H9 (cell line): ENCODE measurements at regions not wholly inside any gene's neighbourhood (a gene's known extent, or its start where the extent isn't known, plus 50 kb on each side); places are given as distances from the start of the nearest gene placed in this dataset.

Experiments
- DNase-seq: peaks from one replicate; pipeline ENCODE4 v3.0.0-alpha.2; 2017
- H2AFZ ChIP-seq: one replicate; pipeline ENCODE4 v1.6.1; 2013; ENCODE audit warnings: mild to moderate bottlenecking, low read length, control low read depth, moderate library complexity
- H2AK5ac ChIP-seq: 2 replicates; pipeline ENCODE4 v1.6.1; 2013; ENCODE audit warnings: low read length, control low read depth, mixed read lengths; ENCODE audit not compliant: insufficient read length
- H2BK120ac ChIP-seq: one replicate; pipeline ENCODE4 v1.6.1; 2013; ENCODE audit warnings: low read depth, mild to moderate bottlenecking, low read length, control low read depth, inconsistent platforms; ENCODE audit not compliant: poor library complexity, severe bottlenecking
- H2BK12ac ChIP-seq: 2 replicates; pipeline ENCODE4 v1.6.1; 2013; ENCODE audit warnings: low read length, control low read depth, mixed read lengths, low read depth; ENCODE audit not compliant: insufficient read length
- H2BK15ac ChIP-seq: 2 replicates; pipeline ENCODE4 v1.6.1; 2013; ENCODE audit warnings: low read depth, low read length, control low read depth
- H2BK20ac ChIP-seq: one replicate; pipeline ENCODE4 v1.6.1; 2013; ENCODE audit warnings: low read depth, mild to moderate bottlenecking, low read length, control low read depth, inconsistent platforms; ENCODE audit not compliant: poor library complexity, severe bottlenecking
- H2BK5ac ChIP-seq: 2 replicates; pipeline ENCODE4 v1.6.1; 2013; ENCODE audit warnings: low read length, control low read depth, mixed read lengths; ENCODE audit not compliant: insufficient read length
- H3K14ac ChIP-seq: 2 replicates; pipeline ENCODE4 v1.6.1; 2013; ENCODE audit warnings: low read length, control low read depth; ENCODE audit not compliant: insufficient read depth
- H3K18ac ChIP-seq: 2 replicates; pipeline ENCODE4 v1.6.1; 2013; ENCODE audit warnings: low read depth, mild to moderate bottlenecking, mixed read lengths, low read length, control low read depth; ENCODE audit not compliant: insufficient read length
- H3K23ac ChIP-seq: 2 replicates; pipeline ENCODE4 v1.6.1; 2013; ENCODE audit warnings: low read length, control low read depth, mixed read lengths, low read depth; ENCODE audit not compliant: insufficient read length
- H3K23me2 ChIP-seq: 2 replicates; pipeline ENCODE4 v1.6.1; 2013; ENCODE audit warnings: low read depth, mild to moderate bottlenecking, mixed read lengths, low read length, control low read depth; ENCODE audit not compliant: insufficient read length, poor library complexity, severe bottlenecking
- H3K27ac ChIP-seq: 2 replicates; pipeline ENCODE4 v1.5.1; 2013; ENCODE audit warnings: low read length, control low read depth, mixed read lengths, low read depth; ENCODE audit not compliant: insufficient read length
- H3K27me3 ChIP-seq: 2 replicates; pipeline ENCODE4 v1.6.1; 2013; ENCODE audit warnings: low read length, control low read depth, inconsistent platforms; ENCODE audit not compliant: insufficient read depth
- H3K4ac ChIP-seq: 2 replicates; pipeline ENCODE4 v1.6.1; 2013; ENCODE audit warnings: low read depth, mild to moderate bottlenecking, control low read depth, inconsistent platforms, low read length, moderate library complexity
- H3K4me1 ChIP-seq: 2 replicates; pipeline ENCODE4 v1.6.1; 2013; ENCODE audit warnings: low read length, control low read depth, inconsistent platforms; ENCODE audit not compliant: insufficient read depth
- H3K4me2 ChIP-seq: 2 replicates; pipeline ENCODE4 v1.6.1; 2013; ENCODE audit warnings: low read length, control low read depth, mixed read lengths; ENCODE audit not compliant: insufficient read length, insufficient read depth
- H3K56ac ChIP-seq: 2 replicates; pipeline ENCODE4 v1.6.1; 2013; ENCODE audit warnings: low read depth, mild to moderate bottlenecking, mixed read lengths, low read length, control low read depth; ENCODE audit not compliant: insufficient read length
- H3K79me1 ChIP-seq: 2 replicates; pipeline ENCODE4 v1.6.1; 2013; ENCODE audit warnings: low read depth, mild to moderate bottlenecking, moderate library complexity, low read length, control low read depth, inconsistent platforms; ENCODE audit not compliant: insufficient read depth, poor library complexity, severe bottlenecking
- H3K79me2 ChIP-seq: 2 replicates; pipeline ENCODE4 v1.6.1; 2013; ENCODE audit warnings: low read length, control low read depth, inconsistent platforms; ENCODE audit not compliant: insufficient read depth
- H3K9ac ChIP-seq: 2 replicates; pipeline ENCODE4 v1.6.1; 2013; ENCODE audit warnings: low read length, control low read depth, mixed read lengths; ENCODE audit not compliant: insufficient read length; ENCODE audit errors: extremely low read depth
- H3K9me3 ChIP-seq: one replicate; pipeline ENCODE4 v1.6.1; 2013; ENCODE audit warnings: low read depth, low read length, inconsistent platforms; ENCODE audit not compliant: control insufficient read depth
- H3T11ph ChIP-seq: one replicate; pipeline ENCODE4 v1.6.1; 2013; ENCODE audit warnings: mild to moderate bottlenecking, low read length, control low read depth, inconsistent platforms
- H4K20me1 ChIP-seq: one replicate; pipeline ENCODE4 v1.6.1; 2013; ENCODE audit not compliant: control insufficient read depth, insufficient read length, insufficient read depth
- H4K5ac ChIP-seq: 2 replicates; pipeline ENCODE4 v1.6.1; 2013; ENCODE audit warnings: low read depth, mild to moderate bottlenecking, mixed read lengths, low read length, control low read depth; ENCODE audit not compliant: insufficient read length
- H4K8ac ChIP-seq: replicated peaks from 2 replicates; pipeline ENCODE4 v1.6.1; 2013; ENCODE audit warnings: low read length, control low read depth, mixed read lengths, low read depth; ENCODE audit not compliant: insufficient read length
- H4K91ac ChIP-seq: 2 replicates; pipeline ENCODE4 v1.6.1; 2013; ENCODE audit warnings: low read depth, mild to moderate bottlenecking, moderate library complexity, mixed read lengths, low read length, control low read depth; ENCODE audit not compliant: insufficient read length
- H3K27ac Mint-ChIP-seq, 3 experiments: 2 replicates in 2 of 3; 3 replicates in 1 of 3; pipeline ENCODE4 v1.8.0; 2020 to 2021; ENCODE audit warnings: mixed read lengths in 3 of 3, mild to moderate bottlenecking in 1 of 3, moderate library complexity in 1 of 3
- H3K27me3 Mint-ChIP-seq: 2 replicates; pipeline ENCODE4 v1.8.0; 2021; ENCODE audit warnings: low read depth, mild to moderate bottlenecking, moderate library complexity, mixed read lengths
- H3K36me3 Mint-ChIP-seq, 3 experiments: 2 replicates in 2 of 3; 3 replicates in 1 of 3; pipeline ENCODE4 v1.8.0; 2020 to 2021; ENCODE audit warnings: low read depth in 3 of 3, mixed read lengths in 3 of 3; ENCODE audit not compliant: insufficient read depth in 1 of 3
- H3K4me1 Mint-ChIP-seq, 2 experiments: 2 replicates each; pipeline ENCODE4 v1.8.0; 2020; ENCODE audit warnings: mixed read lengths in 2 of 2
- H3K4me3 Mint-ChIP-seq, 2 experiments: 2 replicates in 1 of 2; 3 replicates in 1 of 2; pipeline ENCODE4 v1.8.0; 2020 to 2021; ENCODE audit warnings: mild to moderate bottlenecking in 2 of 2, mixed read lengths in 2 of 2, moderate library complexity in 1 of 2
- H3K9me3 Mint-ChIP-seq, 2 experiments: 2 replicates in 1 of 2; 3 replicates in 1 of 2; pipeline ENCODE4 v1.8.0; 2020; ENCODE audit warnings: mild to moderate bottlenecking in 2 of 2, mixed read lengths in 2 of 2, moderate library complexity in 1 of 2
- WGBS: extraction: QIAGEN DNeasy Blood & Tissue Kit; methylation state at CpG from one replicate; pipeline ENCODE4 v1.1.7; 2013; ENCODE audit warnings: missing lambda C conversion rate, low lambda C conversion rate, mixed read lengths; ENCODE audit not compliant: insufficient read length; ENCODE audit errors: extremely low coverage; 5-methylcytosine and 5-hydroxymethylcytosine counted together
- TF ChIP-seq, protein P1 (sequence below): fragments of 200-600 bp; sonication (generic); conservative IDR thresholded peaks from 3 replicates; pipeline ENCODE4 v1.8.0; 2021; ENCODE audit warnings: antibody characterized with exemption, mild to moderate bottlenecking

DNA sequence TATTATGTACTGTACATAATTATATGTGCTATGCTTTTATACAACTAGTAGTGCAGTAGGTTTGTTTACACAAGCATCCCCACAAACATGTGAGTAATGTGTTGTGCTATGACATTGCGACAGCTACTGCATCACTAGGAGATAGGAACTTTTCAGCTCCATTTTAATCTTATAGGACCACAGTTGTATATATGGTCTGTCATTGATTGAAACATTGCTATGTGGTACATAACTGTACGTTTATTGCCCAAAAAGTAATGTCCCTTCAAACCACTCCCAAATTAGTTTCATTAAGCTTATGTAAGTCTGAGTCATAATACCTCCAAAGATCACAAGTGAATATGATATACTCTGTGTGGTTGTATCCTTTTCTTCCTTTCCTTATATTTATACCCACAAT is 183.2 kb upstream of the POT1 start:
- no peak overlapping the region for H3K18ac ChIP-seq
- peaks cover 10 to 16% of the 10 kb centered on the region in 2 experiments; a peak in 4 of 5 replicates for H3K9me3 Mint-ChIP-seq
- no peaks in the 10 kb centered on the region for H3K27me3 ChIP-seq
- no peak overlapping the region for H3T11ph ChIP-seq
- no peaks in the 10 kb centered on the region for H3K27me3 Mint-ChIP-seq
- H3K23me2 ChIP-seq = no peaks in the 10 kb centered on the region
- DNase-seq = no peak
- no peaks in the 10 kb centered on the region for H3K79me1 ChIP-seq
- no peak overlapping the region for H2AFZ ChIP-seq
- H3K14ac ChIP-seq = no peak overlapping the region
- H3K4me2 ChIP-seq = no peak overlapping the region
- H4K5ac ChIP-seq = no peak overlapping the region
- no peak overlapping the region for H2BK20ac ChIP-seq
- H3K79me2 ChIP-seq = no peaks in the 10 kb centered on the region
- TF ChIP-seq, protein P1, sequence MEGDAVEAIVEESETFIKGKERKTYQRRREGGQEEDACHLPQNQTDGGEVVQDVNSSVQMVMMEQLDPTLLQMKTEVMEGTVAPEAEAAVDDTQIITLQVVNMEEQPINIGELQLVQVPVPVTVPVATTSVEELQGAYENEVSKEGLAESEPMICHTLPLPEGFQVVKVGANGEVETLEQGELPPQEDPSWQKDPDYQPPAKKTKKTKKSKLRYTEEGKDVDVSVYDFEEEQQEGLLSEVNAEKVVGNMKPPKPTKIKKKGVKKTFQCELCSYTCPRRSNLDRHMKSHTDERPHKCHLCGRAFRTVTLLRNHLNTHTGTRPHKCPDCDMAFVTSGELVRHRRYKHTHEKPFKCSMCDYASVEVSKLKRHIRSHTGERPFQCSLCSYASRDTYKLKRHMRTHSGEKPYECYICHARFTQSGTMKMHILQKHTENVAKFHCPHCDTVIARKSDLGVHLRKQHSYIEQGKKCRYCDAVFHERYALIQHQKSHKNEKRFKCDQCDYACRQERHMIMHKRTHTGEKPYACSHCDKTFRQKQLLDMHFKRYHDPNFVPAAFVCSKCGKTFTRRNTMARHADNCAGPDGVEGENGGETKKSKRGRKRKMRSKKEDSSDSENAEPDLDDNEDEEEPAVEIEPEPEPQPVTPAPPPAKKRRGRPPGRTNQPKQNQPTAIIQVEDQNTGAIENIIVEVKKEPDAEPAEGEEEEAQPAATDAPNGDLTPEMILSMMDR = no peak
- no peak overlapping the region for H3K27ac ChIP-seq
- no peak overlapping the region for H2BK5ac ChIP-seq
- H3K4ac ChIP-seq = no peak overlapping the region
- H3K36me3 Mint-ChIP-seq = peaks cover 5 to 17% (median 9%) of the 10 kb centered on the region in 3 experiments; a peak in 5 of 7 replicates
- H2BK120ac ChIP-seq = no peak overlapping the region
- no peak overlapping the region for H3K27ac Mint-ChIP-seq
- H4K91ac ChIP-seq = no peak overlapping the region
- WGBS = no CpG with 5 or more reads among the region's 2 CpGs
- H4K8ac ChIP-seq = no peak overlapping the region
- no peak overlapping the region for H2AK5ac ChIP-seq
- H3K56ac ChIP-seq = no peak overlapping the region
- no peaks in the 10 kb centered on the region for H4K20me1 ChIP-seq
- no peak overlapping the region for H3K23ac ChIP-seq
- no peak overlapping the region for H3K9ac ChIP-seq
- no peaks in the 10 kb centered on the region for H3K4me1 Mint-ChIP-seq
- H3K9me3 ChIP-seq = no peaks in the 10 kb centered on the region
- H3K4me1 ChIP-seq = no peaks in the 10 kb centered on the region
- H3K4me3 Mint-ChIP-seq = no peak overlapping the region
- H2BK12ac ChIP-seq = no peak overlapping the region
- H2BK15ac ChIP-seq = no peak overlapping the region
